Ectodermal cell (in vitro differentiated cells): ENCODE measurements at regions not wholly inside any gene's neighbourhood (a gene's known extent, or its start where the extent isn't known, plus 50 kb on each side); places are given as distances from the start of the nearest gene placed in this dataset.

Source experiments
- H3K27ac ChIP-seq: 2 replicates; pipeline ENCODE4 v1.7.0; 2013; ENCODE audit warnings: mild to moderate bottlenecking, low read depth, low read length; ENCODE audit not compliant: insufficient read depth, poor library complexity, severe bottlenecking
- H3K27me3 ChIP-seq: 2 replicates; pipeline ENCODE4 v1.7.0; 2013; ENCODE audit warnings: mild to moderate bottlenecking, low read length; ENCODE audit not compliant: insufficient read depth, control insufficient read depth, poor library complexity, severe bottlenecking
- H3K36me3 ChIP-seq: one replicate; pipeline ENCODE4 v1.7.0; 2013; ENCODE audit warnings: low read length; ENCODE audit not compliant: control insufficient read depth, insufficient read depth
- H3K4me1 ChIP-seq: one replicate; pipeline ENCODE4 v1.7.0; 2013; ENCODE audit warnings: low read length; ENCODE audit not compliant: control insufficient read depth, insufficient read depth
- H3K4me3 ChIP-seq: 2 replicates; pipeline ENCODE4 v1.7.0; 2013; ENCODE audit warnings: low read depth, low read length, control low read depth; ENCODE audit not compliant: insufficient read depth
- H3K9me3 ChIP-seq: 2 replicates; pipeline ENCODE4 v1.7.0; 2013; ENCODE audit warnings: mild to moderate bottlenecking, low read length, moderate library complexity; ENCODE audit not compliant: control insufficient read depth
- WGBS, 2 experiments: methylation state at CpG; one replicate each; pipeline ENCODE4 v1.1.7; 2013; ENCODE audit warnings: missing lambda C conversion rate in 2 of 2; 5-methylcytosine and 5-hydroxymethylcytosine counted together

DNA sequence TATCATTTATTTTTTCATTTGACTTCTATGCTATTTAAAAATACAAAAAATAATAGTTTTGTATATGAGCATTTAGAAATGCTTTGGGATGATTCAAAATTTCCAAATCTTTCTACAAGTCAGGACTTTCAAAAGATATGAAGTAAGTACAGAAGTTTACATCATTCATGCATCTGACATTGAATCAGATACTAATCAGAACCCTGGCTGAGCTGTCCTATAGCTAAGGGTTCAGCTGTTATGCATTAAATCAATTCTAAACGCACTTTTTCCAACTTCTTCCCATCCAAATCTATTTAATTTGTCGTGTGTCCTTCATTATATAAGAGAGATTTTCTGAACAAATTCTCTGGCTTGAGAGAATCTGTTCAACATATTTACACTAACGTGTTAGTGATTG is 779.4 kb downstream of the LTN1 start:
- Histone ChIP-seq H3K4me3 (no peak overlapping the region), H3K27ac (no peak overlapping the region), H3K36me3 (no peaks in the 10 kb centered on the region), H3K27me3 (no peaks in the 10 kb centered on the region), H3K4me1 (no peaks in the 10 kb centered on the region), H3K9me3 (no peaks in the 10 kb centered on the region)
- 71 to 93% methylated on average over 2 to 3 of the region's 3 CpGs for WGBS, 2 experiments

- Histone ChIP-seq H3K4me1 (no peaks in the 10 kb centered on the region), H3K27ac (no peak overlapping the region), H3K9me3 (no peaks in the 10 kb centered on the region), H3K4me3 (no peak overlapping the region), H3K36me3 (no peaks in the 10 kb centered on the region), H3K27me3 (no peaks in the 10 kb centered on the region)
- WGBS, 2 experiments: 89 to 91% methylated on average over 1 to 2 of the region's 2 CpGs
These were observed 780.6 kb downstream of the LTN1 start for GRCh38 chr21:28212061-28212460.

- no peaks in the 10 kb centered on the region for H3K9me3 ChIP-seq
- 95 to 98% methylated on average over 5 to 9 of the region's 9 CpGs for WGBS, 2 experiments
- H3K4me1 ChIP-seq: no peaks in the 10 kb centered on the region
- H3K36me3 ChIP-seq: no peaks in the 10 kb centered on the region
- H3K27ac ChIP-seq: no peak overlapping the region
- H3K4me3 ChIP-seq: no peak overlapping the region
- no peaks in the 10 kb centered on the region for H3K27me3 ChIP-seq
These were observed 785.1 kb downstream of the LTN1 start for GRCh38 chr21:28207436-28208173.

GRCh38 chr21:28200726-28201125 is 792.0 kb downstream of the LTN1 start:
- Histone ChIP-seq H3K36me3 (no peaks in the 10 kb centered on the region), H3K4me3 (no peak overlapping the region), H3K27ac (no peak overlapping the region), H3K9me3 (no peaks in the 10 kb centered on the region), H3K4me1 (no peaks in the 10 kb centered on the region), H3K27me3 (no peaks in the 10 kb centered on the region)
- 71 to 83% methylated on average over 1 of the region's 2 CpGs for WGBS, 2 experiments

GRCh38 chr21:28196981-28197380 is 795.7 kb downstream of the LTN1 start:
- Histone ChIP-seq H3K36me3 (no peaks in the 10 kb centered on the region), H3K4me3 (no peak overlapping the region)
- 87 to 88% methylated on average over 2 of the region's 2 CpGs for WGBS, 2 experiments

DNA sequence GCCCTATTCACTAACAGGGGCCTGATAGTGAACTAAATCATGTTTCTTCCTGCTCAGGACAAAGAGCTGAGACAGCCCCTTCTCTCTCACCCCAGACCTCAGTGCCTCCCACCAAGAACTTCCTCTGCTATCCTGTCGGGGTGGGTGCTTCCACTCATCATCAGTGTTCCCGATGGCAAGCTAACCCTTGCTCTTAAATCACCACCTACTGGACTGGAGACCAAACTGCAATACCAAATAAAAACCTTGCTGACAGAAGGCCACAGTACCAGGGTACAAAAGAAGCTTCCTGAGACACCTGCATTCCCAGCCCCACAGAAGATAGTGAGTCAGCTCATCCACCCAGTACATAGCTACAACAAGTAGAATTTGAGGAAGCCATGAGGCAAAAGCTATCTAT is 799.5 kb downstream of the LTN1 start:
- H3K27me3 ChIP-seq: no peaks in the 10 kb centered on the region
- no peaks in the 10 kb centered on the region for H3K4me1 ChIP-seq
- H3K27ac ChIP-seq: no peak overlapping the region
- 54 to 62% methylated on average over 2 of the region's 2 CpGs for WGBS, 2 experiments
- H3K4me3 ChIP-seq: no peak overlapping the region
- H3K9me3 ChIP-seq: no peaks in the 10 kb centered on the region
- H3K36me3 ChIP-seq: no peaks in the 10 kb centered on the region

More at GRCh38 chr21:28196981-28197380, 795.7 kb downstream of the LTN1 start:
- Histone ChIP-seq H3K4me1 (no peaks in the 10 kb centered on the region), H3K27ac (no peak overlapping the region), H3K9me3 (no peaks in the 10 kb centered on the region), H3K27me3 (no peaks in the 10 kb centered on the region)

DNA sequence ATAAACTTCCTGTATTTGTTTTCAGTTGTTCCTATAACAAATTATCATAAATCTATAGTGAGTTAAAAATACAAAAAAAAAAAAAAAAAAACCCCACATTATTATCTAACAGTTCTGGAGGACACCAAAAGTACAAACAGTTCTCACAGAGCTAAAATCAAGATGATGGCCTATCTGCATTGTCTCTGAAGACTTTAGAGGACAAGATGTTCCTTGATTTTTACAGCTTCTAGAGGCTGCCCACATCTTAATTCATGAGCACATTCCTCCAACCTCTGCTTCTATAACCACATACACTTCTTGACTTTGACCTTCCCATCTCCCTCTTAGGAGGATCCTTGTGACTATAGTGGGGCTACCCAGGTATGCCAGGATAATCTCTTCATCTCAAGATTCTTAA is 806.1 kb downstream of the LTN1 start:
- no peaks in the 10 kb centered on the region for H3K36me3 ChIP-seq
- no peaks in the 10 kb centered on the region for H3K4me1 ChIP-seq
- no peak overlapping the region for H3K27ac ChIP-seq
- H3K9me3 ChIP-seq: no peaks in the 10 kb centered on the region
- H3K27me3 ChIP-seq: no peaks in the 10 kb centered on the region
- no peak overlapping the region for H3K4me3 ChIP-seq

DNA sequence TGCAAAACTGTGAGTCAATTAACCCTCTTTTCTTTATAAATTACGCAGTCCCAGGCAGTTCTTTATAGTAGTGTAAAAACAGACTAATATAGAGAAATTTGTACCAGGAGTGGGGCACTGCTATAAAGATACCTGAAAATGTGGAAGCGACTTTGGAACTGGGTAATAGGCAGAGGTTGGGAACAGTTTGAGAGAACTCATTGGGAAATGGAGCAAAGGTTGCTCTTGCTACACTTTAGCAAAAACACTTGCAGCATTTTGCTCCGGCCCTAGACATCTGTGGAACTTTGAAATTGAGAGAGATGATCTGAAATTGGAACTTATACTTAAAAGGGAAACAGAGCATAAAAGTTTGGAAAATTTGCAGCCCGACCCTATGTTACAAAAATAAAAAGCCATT is 810.9 kb downstream of the LTN1 start:
- H3K4me1 ChIP-seq: no peaks in the 10 kb centered on the region
- H3K27me3 ChIP-seq: no peaks in the 10 kb centered on the region
- no peaks in the 10 kb centered on the region for H3K36me3 ChIP-seq
- WGBS, 2 experiments: 86 to 95% methylated on average over 3 to 4 of the region's 4 CpGs
- H3K27ac ChIP-seq: no peak overlapping the region
- H3K4me3 ChIP-seq: no peak overlapping the region
- no peaks in the 10 kb centered on the region for H3K9me3 ChIP-seq

DNA sequence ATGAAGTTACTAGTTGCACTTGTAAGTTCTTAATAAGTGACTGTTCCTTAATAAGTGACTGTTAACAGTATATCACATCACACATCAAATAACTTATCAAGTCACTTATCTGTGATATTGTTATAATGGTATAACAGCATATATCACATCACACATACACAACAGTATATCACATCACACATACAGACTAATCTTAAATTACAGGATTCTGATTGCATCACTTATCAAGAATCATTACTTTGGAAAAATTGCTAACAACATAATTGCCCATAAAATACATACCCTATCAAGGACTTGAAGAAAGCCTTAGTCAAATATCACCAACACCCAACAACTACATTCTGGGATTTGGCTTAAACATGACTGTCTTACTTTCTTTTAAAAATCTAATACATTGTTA is 813.5 kb downstream of the LTN1 start:
- Histone ChIP-seq H3K27ac (no peak overlapping the region), H3K36me3 (no peaks in the 10 kb centered on the region), H3K4me3 (no peak overlapping the region), H3K27me3 (no peaks in the 10 kb centered on the region), H3K4me1 (no peaks in the 10 kb centered on the region), H3K9me3 (peaks cover 3% of the 10 kb centered on the region)

DNA sequence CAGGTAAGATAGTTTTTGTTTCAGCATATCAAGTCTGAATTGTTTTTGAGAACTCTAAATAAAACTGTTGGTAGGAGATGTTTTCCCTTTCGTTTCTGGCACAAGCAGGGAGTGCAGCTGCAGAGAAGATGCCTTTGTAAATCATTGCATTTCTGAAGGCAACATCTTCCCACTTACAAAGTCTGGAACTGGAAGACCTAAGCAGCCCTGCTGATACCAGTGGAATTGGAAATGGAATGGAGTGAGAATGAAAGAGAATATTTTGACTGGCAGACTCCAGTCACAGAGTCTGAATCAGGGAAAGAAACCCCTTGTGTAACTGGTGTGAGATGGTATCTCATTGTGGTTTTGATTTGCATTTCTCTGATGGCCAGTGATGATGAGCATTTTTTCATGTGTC is 815.6 kb downstream of the LTN1 start:
- no peak overlapping the region for H3K4me3 ChIP-seq
- WGBS, 2 experiments: 90 to 92% methylated on average over 1 of the region's 1 CpG
- H3K27me3 ChIP-seq: no peaks in the 10 kb centered on the region
- no peak overlapping the region for H3K27ac ChIP-seq
- H3K36me3 ChIP-seq: no peaks in the 10 kb centered on the region
- H3K9me3 ChIP-seq: peaks cover 3% of the 10 kb centered on the region
- no peaks in the 10 kb centered on the region for H3K4me1 ChIP-seq

DNA sequence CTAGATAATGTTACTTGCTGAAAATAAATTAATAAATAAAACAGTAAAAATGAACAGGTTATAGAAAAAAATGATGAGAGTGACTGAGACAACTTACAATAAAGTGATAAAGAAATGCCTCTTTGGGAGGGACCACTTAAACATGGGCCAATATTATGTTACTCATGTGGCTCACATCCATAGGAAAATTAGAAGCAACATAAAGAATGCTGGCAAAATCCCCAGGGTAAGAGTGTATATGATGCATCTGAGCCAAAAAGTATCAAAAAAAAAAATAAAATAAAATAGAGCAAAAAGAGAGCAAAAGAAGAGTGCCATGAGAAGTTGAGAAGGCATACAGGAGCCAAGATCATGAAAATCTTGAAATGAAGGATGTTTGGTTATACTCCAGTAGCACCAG is 818.0 kb downstream of the LTN1 start:
- no peak overlapping the region for H3K27ac ChIP-seq
- no peaks in the 10 kb centered on the region for H3K27me3 ChIP-seq
- H3K4me3 ChIP-seq: no peak overlapping the region
- H3K4me1 ChIP-seq: no peaks in the 10 kb centered on the region
- H3K9me3 ChIP-seq: peaks cover 3% of the 10 kb centered on the region
- H3K36me3 ChIP-seq: no peaks in the 10 kb centered on the region
